ENCODE measurements at regions not wholly inside any gene's neighbourhood (a gene's known extent, or its start where the extent isn't known, plus 50 kb on each side); places are given as distances from the start of the nearest gene placed in this dataset.

GRCh38 chr1:106584676-106585075, 471.8 kb upstream of the PRMT6 start:
- intact Hi-C loops (cut with micrococcal nuclease; ENCODE audit: unreplicated experiment), result no loop called here

DNA sequence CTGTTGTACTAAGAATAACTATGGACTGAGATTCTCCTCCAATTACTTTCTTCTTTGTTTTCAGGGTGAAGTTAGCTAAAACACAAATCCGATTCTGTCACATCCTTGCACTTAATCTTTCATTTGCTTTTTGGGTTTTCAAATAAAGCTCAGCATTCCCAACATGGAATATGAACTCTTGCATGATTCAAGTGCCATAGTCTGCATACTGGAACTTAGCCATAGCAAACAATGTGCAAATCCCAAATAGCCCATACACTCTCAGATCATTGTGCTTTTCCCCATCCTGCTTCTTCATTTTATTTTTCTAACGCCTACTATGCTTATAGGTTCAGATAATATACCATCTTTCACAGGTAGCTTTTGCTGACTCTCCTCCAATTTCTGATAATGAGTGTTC, 455.8 kb upstream of the PRMT6 start:
- Histone ChIP-seq H3K9me3 (ENCODE audit: control insufficient read depth, insufficient read depth, low read depth, low read length) (no peaks in the 10 kb centered on the region), H3K27ac (ENCODE audit: low read length) (no peak overlapping the region), H3K27me3 (ENCODE audit: control insufficient read depth, insufficient read depth, low read length) (no peaks in the 10 kb centered on the region), H3K4me1 (ENCODE audit: control insufficient read depth, insufficient read depth, low read length) (no peaks in the 10 kb centered on the region), H3K36me3 (ENCODE audit: control insufficient read depth, insufficient read depth, low read length) (no peaks in the 10 kb centered on the region), H3K4me3 (ENCODE audit: low read depth in 2 of 2, low read length in 2 of 2) (no peak overlapping the region)
- ATAC-seq, result no peak
- BruUV-seq (replicated peaks), result no TSS peak
- DNase-seq (ENCODE audit: low read depth, low spot score), result no peak
- TF ChIP-seq TCF7L2 (IDR thresholded peaks at IDR 0.05; ENCODE audit: low read depth, low read length) (no peak), POLR2AphosphoS5 (IDR thresholded peaks at IDR 0.05; ENCODE audit: low read depth, low read length) (no peak), REST (IDR thresholded peaks at IDR 0.05; ENCODE audit: insufficient read depth in 1 of 2, low read depth in 2 of 2, low read length in 1 of 2) (no peak), SIN3A (IDR thresholded peaks at IDR 0.05; ENCODE audit: borderline replicate concordance, insufficient read depth, low read depth, low read length) (no peak)
- TF ChIP-seq, protein P1, sequence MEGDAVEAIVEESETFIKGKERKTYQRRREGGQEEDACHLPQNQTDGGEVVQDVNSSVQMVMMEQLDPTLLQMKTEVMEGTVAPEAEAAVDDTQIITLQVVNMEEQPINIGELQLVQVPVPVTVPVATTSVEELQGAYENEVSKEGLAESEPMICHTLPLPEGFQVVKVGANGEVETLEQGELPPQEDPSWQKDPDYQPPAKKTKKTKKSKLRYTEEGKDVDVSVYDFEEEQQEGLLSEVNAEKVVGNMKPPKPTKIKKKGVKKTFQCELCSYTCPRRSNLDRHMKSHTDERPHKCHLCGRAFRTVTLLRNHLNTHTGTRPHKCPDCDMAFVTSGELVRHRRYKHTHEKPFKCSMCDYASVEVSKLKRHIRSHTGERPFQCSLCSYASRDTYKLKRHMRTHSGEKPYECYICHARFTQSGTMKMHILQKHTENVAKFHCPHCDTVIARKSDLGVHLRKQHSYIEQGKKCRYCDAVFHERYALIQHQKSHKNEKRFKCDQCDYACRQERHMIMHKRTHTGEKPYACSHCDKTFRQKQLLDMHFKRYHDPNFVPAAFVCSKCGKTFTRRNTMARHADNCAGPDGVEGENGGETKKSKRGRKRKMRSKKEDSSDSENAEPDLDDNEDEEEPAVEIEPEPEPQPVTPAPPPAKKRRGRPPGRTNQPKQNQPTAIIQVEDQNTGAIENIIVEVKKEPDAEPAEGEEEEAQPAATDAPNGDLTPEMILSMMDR (IDR thresholded peaks at IDR 0.05), result no peak
- ChIA-PET POLR2A (no interaction called here), CTCF (no interaction called here)
- intact Hi-C loops (cut with micrococcal nuclease; ENCODE audit: unreplicated experiment), result no loop called here
- in situ Hi-C loops (cut with HindIII; ENCODE audit: low pct_unique_long_range_greater_than_20kb, low sequenced_read_pairs), result no loop called here

More at GRCh38 chr1:106584676-106585075, 471.8 kb upstream of the PRMT6 start:
- POLR2A ChIA-PET, result no interaction called here
- no peaks in the 10 kb centered on the region for H3K36me3 ChIP-seq (ENCODE audit: control insufficient read depth, insufficient read depth, low read length)
- H3K9me3 ChIP-seq (ENCODE audit: control insufficient read depth, insufficient read depth, low read depth, low read length), result no peaks in the 10 kb centered on the region
- no peaks in the 10 kb centered on the region for H3K27me3 ChIP-seq (ENCODE audit: control insufficient read depth, insufficient read depth, low read length)
- DNase-seq (ENCODE audit: low read depth, low spot score) (no peak), ATAC-seq (no peak)
- TF ChIP-seq, protein P1 (IDR thresholded peaks at IDR 0.05), result no peak
- TF ChIP-seq REST (IDR thresholded peaks at IDR 0.05; ENCODE audit: insufficient read depth in 1 of 2, low read depth in 2 of 2, low read length in 1 of 2) (no peak), TCF7L2 (IDR thresholded peaks at IDR 0.05; ENCODE audit: low read depth, low read length) (no peak), POLR2AphosphoS5 (IDR thresholded peaks at IDR 0.05; ENCODE audit: low read depth, low read length) (no peak), SIN3A (IDR thresholded peaks at IDR 0.05; ENCODE audit: borderline replicate concordance, insufficient read depth, low read depth, low read length) (no peak)
- H3K27ac ChIP-seq (ENCODE audit: low read length), result no peak overlapping the region
- no peak overlapping the region for H3K4me3 ChIP-seq (ENCODE audit: low read depth in 2 of 2, low read length in 2 of 2)
- CTCF ChIA-PET, result no interaction called here
- no peaks in the 10 kb centered on the region for H3K4me1 ChIP-seq (ENCODE audit: control insufficient read depth, insufficient read depth, low read length)
- in situ Hi-C loops (cut with HindIII; ENCODE audit: low pct_unique_long_range_greater_than_20kb, low sequenced_read_pairs), result no loop called here
- BruUV-seq (replicated peaks), result no TSS peak

Data from Panc1 (cell line).